ENCODE measurements at regions not wholly inside any gene's neighbourhood (a gene's known extent, or its start where the extent isn't known, plus 50 kb on each side); places are given as distances from the start of the nearest gene placed in this dataset.
A peak's percentile ranks its signal among the peaks of the same experiment; 100 is the strongest.

DNA sequence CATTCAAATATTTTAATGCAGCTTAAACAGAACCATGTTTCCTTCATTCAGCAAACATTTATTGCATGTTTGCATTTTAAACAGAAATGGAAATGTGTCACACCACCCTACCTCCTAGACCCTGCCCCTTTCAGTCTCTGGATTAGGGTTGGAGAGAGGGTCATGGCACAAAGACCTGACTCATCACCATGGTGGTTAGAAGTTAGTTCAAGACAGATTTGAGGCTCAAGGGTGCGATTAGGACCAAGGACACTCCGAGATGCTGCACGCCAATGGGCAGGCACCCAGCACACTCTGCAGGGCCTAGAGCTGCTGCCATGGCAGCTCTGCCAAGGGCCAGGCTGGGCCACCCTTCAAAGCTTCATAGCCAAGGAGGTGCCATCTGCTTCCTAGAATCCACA, 86.9 kb downstream of the NAV1 start:
- Mint-ChIP-seq H3K27ac (no peak overlapping the region), H3K9me3 (no peaks in the 10 kb centered on the region)

DNA sequence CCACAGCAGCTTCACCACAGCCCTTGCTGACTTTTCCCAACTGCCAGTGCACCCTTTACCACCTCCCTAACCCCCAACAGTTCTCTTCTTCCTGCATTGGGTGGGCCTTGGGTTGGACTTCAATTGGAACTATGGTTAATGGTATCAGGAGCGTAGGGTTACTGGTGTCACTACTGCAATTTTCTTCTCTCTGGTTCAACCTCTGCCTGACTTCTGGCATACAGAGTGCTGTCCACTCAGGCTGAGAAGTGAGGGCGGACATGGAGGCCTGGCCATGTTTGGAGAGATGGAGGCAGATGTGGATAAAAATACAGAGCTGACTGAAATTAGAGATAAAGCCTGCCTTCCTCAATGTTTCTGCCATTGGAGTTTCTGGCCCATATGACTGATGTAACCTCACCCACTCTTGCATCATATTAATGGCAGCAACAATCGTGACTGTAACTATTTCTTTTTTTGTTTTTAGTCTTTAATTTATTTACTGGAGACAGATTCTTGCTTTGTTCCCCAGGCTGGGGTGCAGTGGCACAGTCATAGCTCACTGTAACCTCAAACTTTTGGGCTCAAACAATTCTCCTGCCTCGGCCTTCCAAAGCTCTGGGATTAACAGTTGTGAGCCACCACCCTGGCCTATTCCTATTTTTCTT, 87.8 kb downstream of the NAV1 start:
- no peaks in the 10 kb centered on the region for H4K20me1 ChIP-seq (ENCODE audit: low read depth)
- H3K4me2 ChIP-seq = no peak overlapping the region
- peaks cover 1% of the 10 kb centered on the region for H3K36me3 Mint-ChIP-seq

More for the DNA sequence above, 86.9 kb downstream of the NAV1 start:
- Histone ChIP-seq H3K79me2 (ENCODE audit: low read depth) (no peaks in the 10 kb centered on the region), H3K9me3 (ENCODE audit: low read depth) (no peaks in the 10 kb centered on the region), H3K4me3 (no peak overlapping the region), H3K4me1 (peaks cover 15% of the 10 kb centered on the region), H4K20me1 (ENCODE audit: low read depth) (no peaks in the 10 kb centered on the region), H3K27me3 (peaks cover 6% of the 10 kb centered on the region), H3K36me3 (no peaks in the 10 kb centered on the region), H3F3A (ENCODE audit: low read depth) (peaks cover 3% of the 10 kb centered on the region), H3K4me2 (no peak overlapping the region), H2AFZ (replicated peaks) (no peak overlapping the region), H3K27ac (no peak overlapping the region), H3K9ac (no peak overlapping the region)
- Mint-ChIP-seq H3K27me3 (ENCODE audit: insufficient read depth, low read depth) (no peaks in the 10 kb centered on the region), H3K4me3 (no peak overlapping the region), H3K36me3 (no peaks in the 10 kb centered on the region), H3K4me1 (peaks cover 22% of the 10 kb centered on the region)
- no peak for TF ChIP-seq EZH2 (IDR thresholded peaks at IDR 0.05)
- no peak for TF ChIP-seq EZH2phosphoT487 (IDR thresholded peaks at IDR 0.05)
- no peak for TF ChIP-seq CTCF (IDR thresholded peaks at IDR 0.05)
- DNase-seq (ENCODE audit: low spot score) = no peak

DNA sequence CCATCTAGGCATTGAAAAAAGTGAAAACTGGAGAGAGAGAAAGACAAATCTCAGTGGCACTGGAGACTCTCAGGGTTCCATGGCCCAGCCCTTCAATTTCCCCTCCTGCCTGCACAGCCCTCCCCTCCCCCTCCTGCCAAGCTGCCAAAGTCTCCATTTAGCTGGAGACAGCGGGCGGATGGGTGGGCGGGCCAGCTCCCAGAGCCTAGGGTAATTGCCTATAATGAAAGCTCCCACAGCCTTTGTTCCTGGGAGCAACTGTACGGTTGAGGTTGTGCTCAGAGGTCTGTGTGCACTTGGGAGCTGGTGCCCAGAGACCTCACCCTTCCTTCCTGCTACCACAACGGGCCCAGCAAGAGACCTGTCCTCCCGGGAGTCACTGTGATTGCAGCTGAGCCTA, 89.6 kb downstream of the NAV1 start:
- Histone ChIP-seq H3K4me2 (peak overlapping the region; percentile 28), H3K27me3 (peaks cover 32% of the 10 kb centered on the region), H3K27ac (no peak overlapping the region), H2AFZ (replicated peaks) (no peak overlapping the region), H3K9ac (no peak overlapping the region), H3K9me3 (ENCODE audit: low read depth) (no peaks in the 10 kb centered on the region), H3F3A (ENCODE audit: low read depth) (peaks cover 3% of the 10 kb centered on the region), H3K4me3 (no peak overlapping the region), H4K20me1 (ENCODE audit: low read depth) (no peaks in the 10 kb centered on the region), H3K4me1 (peaks cover 16% of the 10 kb centered on the region), H3K79me2 (ENCODE audit: low read depth) (no peaks in the 10 kb centered on the region), H3K36me3 (no peaks in the 10 kb centered on the region)
- peaks cover 24% of the 10 kb centered on the region for H3K4me1 Mint-ChIP-seq
- TF ChIP-seq EZH2 (IDR thresholded peaks at IDR 0.05) = no peak
- no peak for TF ChIP-seq CTCF (IDR thresholded peaks at IDR 0.05)
- no peak for TF ChIP-seq EZH2phosphoT487 (IDR thresholded peaks at IDR 0.05)
- peaks cover 1% of the 10 kb centered on the region for H3K36me3 Mint-ChIP-seq
- no peaks in the 10 kb centered on the region for H3K9me3 Mint-ChIP-seq
- peaks cover 4% of the 10 kb centered on the region for H3K27me3 Mint-ChIP-seq (ENCODE audit: insufficient read depth, low read depth)
- no peak overlapping the region for H3K27ac Mint-ChIP-seq
- no peak overlapping the region for H3K4me3 Mint-ChIP-seq
- peak; percentile 72 for DNase-seq (ENCODE audit: low spot score)

More for the DNA sequence above, 87.8 kb downstream of the NAV1 start:
- Mint-ChIP-seq H3K4me1 (peaks cover 25% of the 10 kb centered on the region), H3K4me3 (no peak overlapping the region), H3K27ac (no peak overlapping the region), H3K27me3 (ENCODE audit: insufficient read depth, low read depth) (peaks cover 2% of the 10 kb centered on the region), H3K9me3 (no peaks in the 10 kb centered on the region)
- no peak overlapping the region for H3K27ac ChIP-seq
- no peak overlapping the region for H2AFZ ChIP-seq (replicated peaks)
- H3K79me2 ChIP-seq (ENCODE audit: low read depth) = no peaks in the 10 kb centered on the region
- H3K4me1 ChIP-seq = peaks cover 15% of the 10 kb centered on the region
- DNase-seq (ENCODE audit: low spot score) = no peak
- no peak overlapping the region for H3K4me3 ChIP-seq
- H3K9ac ChIP-seq = no peak overlapping the region
- peaks cover 3% of the 10 kb centered on the region for H3F3A ChIP-seq (ENCODE audit: low read depth)
- H3K27me3 ChIP-seq = peaks cover 15% of the 10 kb centered on the region
- TF ChIP-seq EZH2 (IDR thresholded peaks at IDR 0.05) (no peak), CTCF (IDR thresholded peaks at IDR 0.05) (no peak), EZH2phosphoT487 (IDR thresholded peaks at IDR 0.05) (no peak)
- H3K36me3 ChIP-seq = no peaks in the 10 kb centered on the region
- no peaks in the 10 kb centered on the region for H3K9me3 ChIP-seq (ENCODE audit: low read depth)
